Liver (tissue), 8 donors: ENCODE measurements at regions not wholly inside any gene's neighbourhood (a gene's known extent, or its start where the extent isn't known, plus 50 kb on each side); places are given as distances from the start of the nearest gene placed in this dataset.

Experiments
- DNase-seq: peaks from one replicate; pipeline ENCODE4 v3.0.0-alpha.2; 2017; ENCODE audit warnings: low spot score
- H3K27ac ChIP-seq, 2 donors: one replicate each; pipeline ENCODE4 v1.7.0; 2013; ENCODE audit warnings: inconsistent platforms in 2 of 2, low read length in 2 of 2, control low read depth in 1 of 2, low read depth in 1 of 2, mild to moderate bottlenecking in 1 of 2
- H3K27me3 ChIP-seq, 4 donors: one replicate each; pipeline versions ENCODE4 v1.6.1 to v1.7.0; 2013; ENCODE audit warnings: low read length in 3 of 4, inconsistent platforms in 1 of 4, mild to moderate bottlenecking in 1 of 4, moderate library complexity in 1 of 4; ENCODE audit not compliant: control insufficient read depth in 4 of 4, insufficient read depth in 4 of 4
- H3K36me3 ChIP-seq, 4 donors: one replicate each; pipeline versions ENCODE4 v1.6.1 to v1.7.0; 2013; ENCODE audit warnings: low read length in 3 of 4, mild to moderate bottlenecking in 3 of 4, low read depth in 1 of 4, moderate library complexity in 1 of 4; ENCODE audit not compliant: control insufficient read depth in 4 of 4, insufficient read depth in 3 of 4
- H3K4me1 ChIP-seq, 4 donors: one replicate each; pipeline versions ENCODE4 v1.6.1 to v1.7.0; 2013; ENCODE audit warnings: low read length in 3 of 4, mild to moderate bottlenecking in 3 of 4, moderate library complexity in 1 of 4; ENCODE audit not compliant: control insufficient read depth in 4 of 4, insufficient read depth in 4 of 4
- H3K4me3 ChIP-seq, 3 donors: one replicate each; pipeline versions ENCODE4 v1.6.1 to v1.7.0; 2013; ENCODE audit warnings: low read length in 3 of 3, control low read depth in 1 of 3, low read depth in 1 of 3, mild to moderate bottlenecking in 1 of 3
- H3K9ac ChIP-seq, 2 donors: one replicate each; pipeline ENCODE4 v1.7.0; 2013; ENCODE audit warnings: low read length in 2 of 2, mild to moderate bottlenecking in 2 of 2, moderate library complexity in 2 of 2, control low read depth in 1 of 2, low read depth in 1 of 2
- H3K9me3 ChIP-seq, 4 donors: one replicate each; pipeline versions ENCODE4 v1.6.1 to v1.7.0; 2013; ENCODE audit warnings: low read length in 3 of 4; ENCODE audit not compliant: control insufficient read depth in 4 of 4
- ATF3 ChIP-seq: IDR thresholded peaks from 2 replicates; pipeline ENCODE4 v1.6.1; 2016; ENCODE audit warnings: antibody characterized with exemption
- CTCF ChIP-seq: fragments of 150-350 bp; IDR thresholded peaks from 2 replicates; pipeline ENCODE4 v1.5.1; 2017; ENCODE audit warnings: improper control_type of control experiment, low read depth, low read length; ENCODE audit not compliant: missing input control
- EGR1 ChIP-seq, 2 donors: IDR thresholded peaks; 2 replicates each; pipeline ENCODE4 v1.6.1; 2016 to 2018; ENCODE audit warnings: antibody characterized with exemption in 2 of 2, low read depth in 2 of 2
- FOXA1 ChIP-seq: IDR thresholded peaks from 2 replicates; pipeline ENCODE4 v1.6.1; 2016; ENCODE audit warnings: antibody characterized with exemption
- FOXA2 ChIP-seq: IDR thresholded peaks from 2 replicates; pipeline ENCODE4 v1.6.1; 2016; ENCODE audit warnings: antibody characterized with exemption
- GABPA ChIP-seq, 2 donors: IDR thresholded peaks in 1 of 2; conservative IDR thresholded peaks in 1 of 2; 2 replicates each; pipeline ENCODE4 v1.6.1; 2016; ENCODE audit warnings: antibody characterized with exemption in 2 of 2, mild to moderate bottlenecking in 1 of 2, moderate library complexity in 1 of 2
- HNF4A ChIP-seq, 2 donors: conservative IDR thresholded peaks; 2 replicates each; pipeline ENCODE4 v1.6.1; 2016; ENCODE audit warnings: antibody characterized with exemption in 2 of 2, mild to moderate bottlenecking in 2 of 2
- HNF4G ChIP-seq: IDR thresholded peaks from 2 replicates; pipeline ENCODE4 v1.6.1; 2016; ENCODE audit warnings: antibody characterized with exemption
- JUND ChIP-seq, 2 donors: IDR thresholded peaks; 2 replicates each; pipeline ENCODE4 v1.6.1; 2016; ENCODE audit warnings: antibody characterized with exemption in 2 of 2
- MAX ChIP-seq: IDR thresholded peaks from 2 replicates; pipeline ENCODE4 v1.6.1; 2016; ENCODE audit warnings: antibody characterized with exemption
- NR2F2 ChIP-seq: IDR thresholded peaks from 2 replicates; pipeline ENCODE4 v1.6.1; 2016; ENCODE audit warnings: antibody characterized with exemption
- RAD21 ChIP-seq, 2 donors: IDR thresholded peaks; 2 replicates each; pipeline ENCODE4 v1.6.1; 2016; ENCODE audit warnings: antibody characterized with exemption in 2 of 2, mild to moderate bottlenecking in 2 of 2
- REST ChIP-seq: IDR thresholded peaks from 2 replicates; pipeline ENCODE4 v1.6.1; 2016; ENCODE audit warnings: antibody characterized with exemption, mild to moderate bottlenecking
- RXRA ChIP-seq, 2 donors: IDR thresholded peaks; 2 replicates each; pipeline ENCODE4 v1.6.1; 2017 to 2018; ENCODE audit warnings: antibody characterized with exemption in 2 of 2, mild to moderate bottlenecking in 1 of 2
- SP1 ChIP-seq: IDR thresholded peaks from 2 replicates; pipeline ENCODE4 v1.6.1; 2018; ENCODE audit warnings: antibody characterized with exemption, mild to moderate bottlenecking
- TAF1 ChIP-seq: conservative IDR thresholded peaks from 2 replicates; pipeline ENCODE4 v1.6.1; 2016; ENCODE audit warnings: antibody characterized with exemption, mild to moderate bottlenecking
- YY1 ChIP-seq: IDR thresholded peaks from 2 replicates; pipeline ENCODE4 v1.6.1; 2016; ENCODE audit warnings: antibody characterized with exemption, mild to moderate bottlenecking
- ZBTB33 ChIP-seq: IDR thresholded peaks from 2 replicates; pipeline ENCODE4 v1.6.1; 2016; ENCODE audit warnings: antibody characterized with exemption
- WGBS: extraction: QIAGEN DNeasy Blood & Tissue Kit; methylation state at CpG from one replicate; pipeline ENCODE4 v1.1.7; 2013; 5-methylcytosine and 5-hydroxymethylcytosine counted together
- donor health status: healthy.
- donor health status: healthy.
- donor health status: healthy.
- donor health status: healthy.
- donor health status: healthy.

- 63% methylated on average over 4 of the region's 4 CpGs for WGBS
- no peak for DNase-seq
- Histone ChIP-seq H3K27ac (peak overlapping the region; percentile 36 to 58), H3K27me3 (no peaks in the 10 kb centered on the region), H3K36me3 (no peaks in the 10 kb centered on the region), H3K4me1 (peaks cover 5 to 26% (median 9%) of the 10 kb centered on the region in 4 donors), H3K4me3 (no peak overlapping the region), H3K9ac (no peak overlapping the region), H3K9me3 (no peaks in the 10 kb centered on the region)
- TF ChIP-seq CTCF (no peak), RAD21 (IDR thresholded peaks at IDR 0.05) (peak in 1 of 2 donors; percentile 19), GABPA (IDR thresholded peaks at IDR 0.05 in 1 of 2, conservative IDR thresholded peaks at IDR 0.05 in 1 of 2) (no peak), FOXA2 (peak; percentile 7), ATF3 (no peak), HNF4G (no peak), NR2F2 (no peak), HNF4A (conservative IDR thresholded peaks at IDR 0.05) (peak; percentile 32 to 36), YY1 (peak; percentile 56), JUND (IDR thresholded peaks at IDR 0.05) (no peak), REST (no peak), FOXA1 (no peak), EGR1 (IDR thresholded peaks at IDR 0.05; ENCODE audit: low read depth in 2 of 2) (peak in 1 of 2 donors; percentile 31), RXRA (IDR thresholded peaks at IDR 0.05) (peak in 1 of 2 donors; percentile 64), TAF1 (no peak), SP1 (peak; percentile 30), MAX (peak; percentile 45), ZBTB33 (no peak)
These were observed 244.1 kb upstream of the RBBP8 start for GRCh38 chr18:22688877-22689496.
